GM12891 (cell line): ENCODE measurements at regions not wholly inside any gene's neighbourhood (a gene's known extent, or its start where the extent isn't known, plus 50 kb on each side); places are given as distances from the start of the nearest gene placed in this dataset.
"Not testable (repeated sequence)": the region's sequence is repeated elsewhere in the genome, so short reads cannot be mapped to it uniquely, and the experiment has no call there.

ENCODE experiments used
- DNase-seq: peaks from one replicate; pipeline ENCODE4 v3.0.0; 2011; ENCODE audit warnings: low spot score; ENCODE audit not compliant: insufficient read length
- FAIRE-seq: peaks from 2 replicates; lab custom pipeline; 2011; peaks lifted over from hg19 to GRCh38; lab: Jason Lieb, UNC
- PAX5 ChIP-seq: IDR thresholded peaks from 2 replicates; pipeline ENCODE4 v1.6.1; 2011; ENCODE audit warnings: low read length, moderate library complexity, mild to moderate bottlenecking; ENCODE audit not compliant: insufficient read depth, severe bottlenecking
- POLR2A ChIP-seq: IDR thresholded peaks from 2 replicates; pipeline ENCODE4 v1.6.1; 2011; ENCODE audit warnings: low read depth, low read length, control low read depth
- POLR2AphosphoS5 ChIP-seq: IDR thresholded peaks from 2 replicates; pipeline ENCODE4 v1.6.1; 2011; ENCODE audit warnings: low read depth, low read length, control low read depth
- POU2F2 ChIP-seq: IDR thresholded peaks from 2 replicates; pipeline ENCODE4 v1.6.1; 2011; ENCODE audit warnings: low read depth, mild to moderate bottlenecking, control low read depth, low read length, moderate library complexity
- SPI1 ChIP-seq: IDR thresholded peaks from 2 replicates; pipeline ENCODE4 v1.6.1; 2011; ENCODE audit warnings: low read depth, low read length, control low read depth
- TAF1 ChIP-seq: IDR thresholded peaks from 2 replicates; pipeline ENCODE4 v1.6.1; 2011; ENCODE audit warnings: low read depth, low read length, control low read depth

DNA sequence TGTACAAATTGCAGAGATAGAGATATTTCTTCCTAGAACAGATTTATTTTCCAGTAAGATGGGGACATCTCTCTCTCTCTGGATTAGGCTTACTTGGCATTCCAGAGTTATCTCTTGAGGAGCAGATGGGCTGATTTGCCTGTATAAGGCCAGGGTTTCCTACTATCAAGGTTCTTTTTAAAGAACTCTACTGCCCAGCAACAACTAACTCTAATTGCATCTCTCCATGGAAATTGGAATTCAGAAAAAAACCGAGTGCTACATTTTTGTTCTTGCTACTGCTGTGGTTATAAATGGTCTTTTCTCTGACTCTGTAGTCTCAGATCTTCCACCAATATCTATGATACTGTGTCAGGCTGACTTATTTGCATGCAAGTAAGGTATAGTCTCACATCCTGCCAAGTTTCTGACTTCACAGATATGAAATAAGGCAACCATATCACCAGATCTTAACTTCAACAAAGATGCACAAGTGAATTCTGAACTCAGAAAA, 161.1 kb downstream of the CRPPA start:
- FAIRE-seq (no peak), DNase-seq (no peak)
- no peak for TF ChIP-seq PAX5
- TF ChIP-seq POLR2A: no peak
- no peak for TF ChIP-seq TAF1
- no peak for TF ChIP-seq SPI1
- TF ChIP-seq POU2F2: no peak
- TF ChIP-seq POLR2AphosphoS5: no peak

- not testable (repeated sequence) for DNase-seq, FAIRE-seq
These were observed 164.9 kb downstream of the CRPPA start for GRCh38 chr7:16256419-16256818.

- not testable (repeated sequence) for FAIRE-seq, DNase-seq
These were observed 165.4 kb downstream of the CRPPA start for GRCh38 chr7:16255952-16256351.

GRCh38 chr7:16250655-16251054, 170.7 kb downstream of the CRPPA start:
- DNase-seq, FAIRE-seq: not testable (repeated sequence)

DNA sequence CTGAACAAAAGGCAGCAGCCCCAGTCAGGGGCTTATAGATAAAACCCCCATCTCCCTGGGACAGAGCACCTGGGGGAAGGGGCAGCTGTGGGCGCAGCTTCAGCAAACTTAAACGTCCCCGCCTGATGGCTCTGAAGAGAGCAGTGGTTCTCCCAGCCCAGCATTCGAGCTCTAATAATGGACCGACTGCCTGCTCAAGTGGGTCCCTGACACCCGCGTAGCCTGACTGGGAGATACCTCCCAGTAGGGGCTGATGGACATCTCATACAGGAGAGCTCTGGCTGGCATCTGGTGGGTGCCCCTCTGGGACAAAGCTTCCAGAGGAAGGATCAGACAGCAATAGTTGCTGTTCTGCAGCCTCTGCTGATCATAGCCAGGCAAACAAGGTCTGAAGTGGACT, 172.1 kb downstream of the CRPPA start:
- FAIRE-seq, DNase-seq: not testable (repeated sequence)

- not testable (repeated sequence) for DNase-seq, FAIRE-seq
These were observed 172.8 kb downstream of the CRPPA start for GRCh38 chr7:16248556-16248955.

DNA sequence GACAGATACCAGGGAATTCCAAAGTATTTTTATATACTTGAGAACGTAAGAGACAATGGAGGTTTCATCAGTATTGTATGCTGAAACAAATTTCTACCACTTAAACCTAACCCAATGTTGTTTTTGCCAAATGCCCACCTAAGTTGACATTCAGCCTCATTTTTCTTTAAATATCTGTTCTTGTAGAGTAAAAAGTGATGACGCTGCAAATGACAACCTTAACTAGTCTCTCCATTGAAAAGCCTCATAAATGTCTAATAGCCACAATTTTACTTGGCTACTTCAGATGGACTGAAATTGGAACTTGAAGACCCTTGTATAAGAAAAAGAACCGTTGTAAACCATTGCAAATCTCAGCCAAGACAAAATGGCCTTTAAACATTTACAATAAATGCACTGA, 176.9 kb downstream of the CRPPA start:
- no peak for FAIRE-seq

DNA sequence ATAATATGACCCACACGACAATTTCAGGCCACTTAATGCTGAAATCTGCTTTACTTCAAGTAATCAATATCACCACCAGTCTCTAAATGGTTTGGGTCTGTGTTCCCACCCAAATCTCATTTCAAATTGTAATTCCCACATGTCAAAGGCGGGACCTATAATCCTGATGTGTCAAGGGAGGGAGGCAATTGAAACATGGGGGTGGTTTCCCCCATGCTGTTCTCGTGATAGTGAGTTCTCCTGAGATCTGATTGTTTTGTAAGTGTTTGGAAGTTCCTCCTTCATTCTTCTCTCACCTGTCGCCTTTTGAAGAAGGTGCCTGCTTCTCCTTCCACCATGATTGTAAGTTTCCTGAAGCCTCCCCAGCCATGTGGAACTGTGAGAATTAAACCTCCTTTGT, 178.4 kb downstream of the CRPPA start:
- TF ChIP-seq TAF1: no peak
- no peak for TF ChIP-seq PAX5
- TF ChIP-seq POLR2A: no peak
- TF ChIP-seq SPI1: no peak
- DNase-seq (no peak), FAIRE-seq (no peak)

More for the DNA sequence above, 176.9 kb downstream of the CRPPA start:
- TF ChIP-seq PAX5: no peak
- DNase-seq: no peak

- no peak for FAIRE-seq
- DNase-seq: no peak
- no peak for TF ChIP-seq TAF1
These were observed 180.3 kb downstream of the CRPPA start for GRCh38 chr7:16241017-16241416.

- TF ChIP-seq POLR2A (no peak), POU2F2 (no peak), SPI1 (no peak), POLR2AphosphoS5 (no peak), TAF1 (no peak), PAX5 (no peak)
- FAIRE-seq: no peak
These were observed 185.0 kb downstream of the CRPPA start for GRCh38 chr7:16236381-16236780.

GRCh38 chr7:16235147-16236114, 185.9 kb downstream of the CRPPA start:
- DNase-seq: no peak
- FAIRE-seq: no peak
- TF ChIP-seq TAF1: no peak
- no peak for TF ChIP-seq POU2F2
- TF ChIP-seq POLR2AphosphoS5: no peak
- no peak for TF ChIP-seq PAX5
- TF ChIP-seq POLR2A: no peak
- no peak for TF ChIP-seq SPI1

More at GRCh38 chr7:16236381-16236780, 185.0 kb downstream of the CRPPA start:
- no peak for DNase-seq

DNA sequence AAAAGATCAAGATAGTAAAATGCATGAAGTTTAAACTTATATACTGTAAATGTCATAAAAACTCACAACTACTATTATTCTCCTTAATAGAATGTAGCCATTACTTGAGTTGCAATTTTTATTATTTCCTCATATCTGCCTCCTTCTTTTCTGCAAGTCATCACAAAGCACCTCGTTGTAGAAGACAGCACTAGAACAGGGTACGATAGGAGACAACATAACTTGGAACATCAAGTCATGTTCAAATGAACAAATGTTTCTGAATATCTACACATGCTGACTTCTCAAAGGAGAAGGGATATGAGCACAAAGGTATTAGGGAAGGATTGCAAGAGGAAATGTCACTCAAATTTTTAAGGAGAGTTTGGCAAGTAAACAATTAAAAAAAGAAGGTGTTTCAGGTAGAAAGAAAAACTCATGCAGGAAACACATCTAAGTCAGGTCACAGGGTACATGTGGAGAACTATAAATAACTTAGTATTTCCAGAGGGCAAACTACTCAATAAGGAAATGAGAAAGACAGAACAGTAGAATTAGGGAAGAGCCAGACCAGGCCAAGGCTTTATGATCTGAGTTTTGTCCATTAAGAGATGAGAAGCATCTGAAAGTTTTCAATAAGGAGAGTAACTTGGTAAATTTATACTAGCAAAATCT, 186.7 kb downstream of the CRPPA start:
- no peak for DNase-seq
- FAIRE-seq: no peak
- TF ChIP-seq TAF1: no peak
